B cell (primary cell): ENCODE measurements at regions not wholly inside any gene's neighbourhood (a gene's known extent, or its start where the extent isn't known, plus 50 kb on each side); places are given as distances from the start of the nearest gene placed in this dataset.

Source experiments
- EZH2 ChIP-seq: IDR thresholded peaks from 2 replicates; pipeline ENCODE4 v1.6.1; 2012; ENCODE audit warnings: borderline replicate concordance, low read depth, mild to moderate bottlenecking, moderate library complexity, low read length; ENCODE audit not compliant: insufficient read depth, poor library complexity, severe bottlenecking
- TF ChIP-seq, protein P1 (sequence below): fragments of 200-600 bp; IDR thresholded peaks from one replicate; pipeline ENCODE4 v1.8.0; 2022; ENCODE audit warnings: antibody characterized with exemption, mild to moderate bottlenecking

DNA sequence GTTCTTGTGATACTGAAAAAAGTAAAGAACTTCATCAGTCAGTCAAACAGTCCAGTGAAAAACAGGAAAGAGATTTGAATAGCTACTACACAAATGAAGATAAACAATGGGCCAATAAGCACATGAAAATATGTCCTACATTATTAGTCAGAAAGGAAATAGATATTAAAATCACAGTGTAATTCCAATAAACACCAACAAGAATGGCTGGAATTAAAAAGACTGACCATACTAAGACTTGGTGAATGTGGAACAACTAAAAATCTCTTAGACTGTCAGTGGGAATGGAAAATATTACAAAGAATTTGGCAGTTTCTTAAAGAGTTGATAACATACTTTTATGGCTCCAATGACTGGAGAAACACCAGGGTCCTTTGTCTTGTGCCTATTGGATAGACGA lies 241.8 kb upstream of the USP24 start:
- TF ChIP-seq, protein P1, sequence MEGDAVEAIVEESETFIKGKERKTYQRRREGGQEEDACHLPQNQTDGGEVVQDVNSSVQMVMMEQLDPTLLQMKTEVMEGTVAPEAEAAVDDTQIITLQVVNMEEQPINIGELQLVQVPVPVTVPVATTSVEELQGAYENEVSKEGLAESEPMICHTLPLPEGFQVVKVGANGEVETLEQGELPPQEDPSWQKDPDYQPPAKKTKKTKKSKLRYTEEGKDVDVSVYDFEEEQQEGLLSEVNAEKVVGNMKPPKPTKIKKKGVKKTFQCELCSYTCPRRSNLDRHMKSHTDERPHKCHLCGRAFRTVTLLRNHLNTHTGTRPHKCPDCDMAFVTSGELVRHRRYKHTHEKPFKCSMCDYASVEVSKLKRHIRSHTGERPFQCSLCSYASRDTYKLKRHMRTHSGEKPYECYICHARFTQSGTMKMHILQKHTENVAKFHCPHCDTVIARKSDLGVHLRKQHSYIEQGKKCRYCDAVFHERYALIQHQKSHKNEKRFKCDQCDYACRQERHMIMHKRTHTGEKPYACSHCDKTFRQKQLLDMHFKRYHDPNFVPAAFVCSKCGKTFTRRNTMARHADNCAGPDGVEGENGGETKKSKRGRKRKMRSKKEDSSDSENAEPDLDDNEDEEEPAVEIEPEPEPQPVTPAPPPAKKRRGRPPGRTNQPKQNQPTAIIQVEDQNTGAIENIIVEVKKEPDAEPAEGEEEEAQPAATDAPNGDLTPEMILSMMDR, result no peak
- TF ChIP-seq EZH2, result no peak
